ENCODE measurements at regions not wholly inside any gene's neighbourhood (a gene's known extent, or its start where the extent isn't known, plus 50 kb on each side); places are given as distances from the start of the nearest gene placed in this dataset.

- DNase-seq (ENCODE audit: low spot score): no peak
Measured at GRCh38 chr21:18460979-18461378, 57.4 kb upstream of the TMPRSS15 start.

- DNase-seq (ENCODE audit: low spot score): no peak
Measured at GRCh38 chr21:18461743-18462142, 58.2 kb upstream of the TMPRSS15 start.

- no peak for DNase-seq (ENCODE audit: low spot score)
Measured at GRCh38 chr21:18467715-18468114, 64.1 kb upstream of the TMPRSS15 start.

GRCh38 chr21:18468790-18469189 is 65.2 kb upstream of the TMPRSS15 start:
- DNase-seq (ENCODE audit: low spot score): no peak

- DNase-seq (ENCODE audit: low spot score): no peak
Measured at GRCh38 chr21:18476639-18477038, 73.1 kb upstream of the TMPRSS15 start.

GRCh38 chr21:18477043-18477442 is 73.5 kb upstream of the TMPRSS15 start:
- DNase-seq (ENCODE audit: low spot score): no peak

GRCh38 chr21:18478513-18478912 is 74.9 kb upstream of the TMPRSS15 start:
- DNase-seq (ENCODE audit: low spot score): no peak

GRCh38 chr21:18488252-18488651 is 84.7 kb upstream of the TMPRSS15 start:
- DNase-seq (ENCODE audit: low spot score): no peak

GRCh38 chr21:18493422-18493821 is 89.8 kb upstream of the TMPRSS15 start:
- DNase-seq (ENCODE audit: low spot score): no peak

GRCh38 chr21:18495523-18495922 is 91.9 kb upstream of the TMPRSS15 start:
- no peak for DNase-seq (ENCODE audit: low spot score)

GRCh38 chr21:18498431-18498830 is 94.8 kb upstream of the TMPRSS15 start:
- no peak for DNase-seq (ENCODE audit: low spot score)

GRCh38 chr21:18499761-18500376 is 96.3 kb upstream of the TMPRSS15 start:
- peak; percentile 21 for DNase-seq (ENCODE audit: low spot score)

GRCh38 chr21:18518054-18518481 is 114.5 kb upstream of the TMPRSS15 start:
- DNase-seq (ENCODE audit: low spot score): no peak

- DNase-seq (ENCODE audit: low spot score): no peak
Measured at GRCh38 chr21:18521204-18521603, 117.6 kb upstream of the TMPRSS15 start.

- DNase-seq (ENCODE audit: low spot score): no peak
Measured at GRCh38 chr21:18522181-18522972, 118.8 kb upstream of the TMPRSS15 start.

- DNase-seq (ENCODE audit: low spot score): no peak
Measured at GRCh38 chr21:18524097-18524880, 120.7 kb upstream of the TMPRSS15 start.

- DNase-seq (ENCODE audit: low spot score): peak; percentile 40
Measured at GRCh38 chr21:18529254-18529653, 125.7 kb upstream of the TMPRSS15 start.

GRCh38 chr21:18542081-18542480 is 138.5 kb upstream of the TMPRSS15 start:
- DNase-seq (ENCODE audit: low spot score): no peak

- no peak for DNase-seq (ENCODE audit: low spot score)
Measured at GRCh38 chr21:18545908-18546307, 142.3 kb upstream of the TMPRSS15 start.

GRCh38 chr21:18547347-18547746 is 143.8 kb upstream of the TMPRSS15 start:
- DNase-seq (ENCODE audit: low spot score): no peak

- no peak for DNase-seq (ENCODE audit: low spot score)
Measured at GRCh38 chr21:18548249-18548648, 144.7 kb upstream of the TMPRSS15 start.

GRCh38 chr21:18549214-18549905 is 145.8 kb upstream of the TMPRSS15 start:
- no peak for DNase-seq (ENCODE audit: low spot score)

All from SW480 (cell line).